Esophagus (tissue), 2 donors: ENCODE measurements at regions not wholly inside any gene's neighbourhood (a gene's known extent, or its start where the extent isn't known, plus 50 kb on each side); places are given as distances from the start of the nearest gene placed in this dataset.

ENCODE experiments used
- H3K27ac ChIP-seq, 2 donors: one replicate each; pipeline ENCODE4 v1.5.1; 2013; ENCODE audit warnings: low read depth in 2 of 2, mild to moderate bottlenecking in 2 of 2, inconsistent platforms in 1 of 2, low read length in 1 of 2, moderate library complexity in 1 of 2
- H3K27me3 ChIP-seq, 2 donors: one replicate each; pipeline ENCODE4 v1.6.1; 2013; ENCODE audit warnings: low read length in 2 of 2, control low read depth in 1 of 2, mild to moderate bottlenecking in 1 of 2; ENCODE audit not compliant: insufficient read depth in 2 of 2, control insufficient read depth in 1 of 2
- H3K36me3 ChIP-seq, 2 donors: one replicate each; pipeline ENCODE4 v1.6.1; 2013; ENCODE audit warnings: low read length in 1 of 2; ENCODE audit not compliant: control insufficient read depth in 2 of 2, insufficient read depth in 2 of 2
- H3K4me1 ChIP-seq, 2 donors: one replicate each; pipeline ENCODE4 v1.6.1; 2013; ENCODE audit warnings: low read length in 1 of 2; ENCODE audit not compliant: control insufficient read depth in 2 of 2, insufficient read depth in 2 of 2
- H3K4me3 ChIP-seq, 2 donors: one replicate each; pipeline ENCODE4 v1.5.1; 2013; ENCODE audit warnings: low read length in 2 of 2, mild to moderate bottlenecking in 2 of 2, low read depth in 1 of 2, moderate library complexity in 1 of 2
- H3K9me3 ChIP-seq, 2 donors: one replicate each; pipeline ENCODE4 v1.6.1; 2013; ENCODE audit warnings: mild to moderate bottlenecking in 2 of 2, low read depth in 1 of 2, low read length in 1 of 2, moderate library complexity in 1 of 2; ENCODE audit not compliant: control insufficient read depth in 2 of 2, insufficient read depth in 1 of 2
- WGBS, 2 donors: extraction: QIAGEN DNeasy Blood & Tissue Kit; methylation state at CpG; one replicate each; pipeline ENCODE4 v1.1.7; 2013; 5-methylcytosine and 5-hydroxymethylcytosine counted together
- donor health status: healthy with polysubstance abuse.
- donor health status: Bipolar disorder and iron deficiency.

GRCh38 chr6:4451081-4451480, 315.7 kb upstream of the ECI2 start:
- H3K36me3 ChIP-seq, result no peaks in the 10 kb centered on the region
- H3K27me3 ChIP-seq, result peaks cover 0 to 3% of the 10 kb centered on the region in 2 donors
- WGBS, 2 donors, result 81 to 87% methylated on average over 3 of the region's 3 CpGs
- no peak overlapping the region for H3K4me3 ChIP-seq
- H3K9me3 ChIP-seq, result no peaks in the 10 kb centered on the region
- H3K27ac ChIP-seq, result no peak overlapping the region
- H3K4me1 ChIP-seq, result no peaks in the 10 kb centered on the region

- Histone ChIP-seq H3K27ac (no peak overlapping the region), H3K4me1 (no peaks in the 10 kb centered on the region), H3K9me3 (no peaks in the 10 kb centered on the region), H3K27me3 (no peaks in the 10 kb centered on the region), H3K36me3 (no peaks in the 10 kb centered on the region), H3K4me3 (no peak overlapping the region)
- WGBS, 2 donors, result 96 to 97% methylated on average over 1 of the region's 1 CpG
Observed at GRCh38 chr6:4450237-4450636, 314.9 kb upstream of the ECI2 start.

GRCh38 chr6:4449409-4449808, 314.0 kb upstream of the ECI2 start:
- Histone ChIP-seq H3K27me3 (no peaks in the 10 kb centered on the region), H3K27ac (no peak overlapping the region), H3K4me3 (no peak overlapping the region), H3K4me1 (no peaks in the 10 kb centered on the region), H3K36me3 (no peaks in the 10 kb centered on the region), H3K9me3 (no peaks in the 10 kb centered on the region)
- 91 to 96% methylated on average over 1 of the region's 1 CpG for WGBS, 2 donors

- no peaks in the 10 kb centered on the region for H3K9me3 ChIP-seq
- WGBS, 2 donors, result 83 to 84% methylated on average over 3 of the region's 3 CpGs
Observed at GRCh38 chr6:4448841-4449240, 313.5 kb upstream of the ECI2 start.

GRCh38 chr6:4447639-4448330, 312.4 kb upstream of the ECI2 start:
- H3K27me3 ChIP-seq, result no peaks in the 10 kb centered on the region
- no peak overlapping the region for H3K4me3 ChIP-seq
- H3K9me3 ChIP-seq, result no peaks in the 10 kb centered on the region
- H3K27ac ChIP-seq, result no peak overlapping the region
- H3K36me3 ChIP-seq, result no peaks in the 10 kb centered on the region
- WGBS, 2 donors, result 66 to 75% methylated on average over 5 of the region's 5 CpGs
- no peaks in the 10 kb centered on the region for H3K4me1 ChIP-seq

More at GRCh38 chr6:4448841-4449240, 313.5 kb upstream of the ECI2 start:
- Histone ChIP-seq H3K27me3 (no peaks in the 10 kb centered on the region), H3K27ac (no peak overlapping the region), H3K4me3 (no peak overlapping the region), H3K36me3 (no peaks in the 10 kb centered on the region), H3K4me1 (no peaks in the 10 kb centered on the region)

GRCh38 chr6:4446982-4447381, 311.6 kb upstream of the ECI2 start:
- no peaks in the 10 kb centered on the region for H3K4me1 ChIP-seq
- no peak overlapping the region for H3K4me3 ChIP-seq
- H3K36me3 ChIP-seq, result no peaks in the 10 kb centered on the region
- H3K27ac ChIP-seq, result no peak overlapping the region
- no peaks in the 10 kb centered on the region for H3K9me3 ChIP-seq
- H3K27me3 ChIP-seq, result no peaks in the 10 kb centered on the region
- 67 to 71% methylated on average over 8 of the region's 8 CpGs for WGBS, 2 donors

GRCh38 chr6:4441981-4442434, 306.6 kb upstream of the ECI2 start:
- H3K27ac ChIP-seq, result no peak overlapping the region

GRCh38 chr6:4439159-4439558, 303.8 kb upstream of the ECI2 start:
- H3K27me3 ChIP-seq, result no peaks in the 10 kb centered on the region
- no peak overlapping the region for H3K4me3 ChIP-seq
- H3K9me3 ChIP-seq, result no peaks in the 10 kb centered on the region
- no peaks in the 10 kb centered on the region for H3K4me1 ChIP-seq
- no peaks in the 10 kb centered on the region for H3K36me3 ChIP-seq
- WGBS, 2 donors, result 32 to 41% methylated on average over 2 of the region's 2 CpGs
- H3K27ac ChIP-seq, result no peak overlapping the region

More at GRCh38 chr6:4441981-4442434, 306.6 kb upstream of the ECI2 start:
- H3K9me3 ChIP-seq, result no peaks in the 10 kb centered on the region
- no peaks in the 10 kb centered on the region for H3K36me3 ChIP-seq
- H3K4me1 ChIP-seq, result no peaks in the 10 kb centered on the region
- no peaks in the 10 kb centered on the region for H3K27me3 ChIP-seq
- H3K4me3 ChIP-seq, result no peak overlapping the region

- WGBS, 2 donors, result 65 to 77% methylated on average over 1 of the region's 1 CpG
- Histone ChIP-seq H3K27me3 (no peaks in the 10 kb centered on the region), H3K4me1 (no peaks in the 10 kb centered on the region), H3K36me3 (no peaks in the 10 kb centered on the region), H3K4me3 (no peak overlapping the region), H3K27ac (no peak overlapping the region), H3K9me3 (no peaks in the 10 kb centered on the region)
Observed at GRCh38 chr6:4437342-4437741, 302.0 kb upstream of the ECI2 start.

- no peak overlapping the region for H3K4me3 ChIP-seq
- no peaks in the 10 kb centered on the region for H3K36me3 ChIP-seq
- no peaks in the 10 kb centered on the region for H3K4me1 ChIP-seq
- WGBS, 2 donors, result 47 to 48% methylated on average over 2 of the region's 2 CpGs
- no peaks in the 10 kb centered on the region for H3K27me3 ChIP-seq
- H3K27ac ChIP-seq, result no peak overlapping the region
- no peaks in the 10 kb centered on the region for H3K9me3 ChIP-seq
Observed at GRCh38 chr6:4435981-4436445, 300.6 kb upstream of the ECI2 start.
